GM12872 (cell line): ENCODE measurements at regions not wholly inside any gene's neighbourhood (a gene's known extent, or its start where the extent isn't known, plus 50 kb on each side); places are given as distances from the start of the nearest gene placed in this dataset.

Experiments
- TF ChIP-seq, protein P1 (sequence below): IDR thresholded peaks from 3 replicates; pipeline ENCODE4 v1.5.1; 2011; ENCODE audit warnings: low read depth, mild to moderate bottlenecking, low read length, moderate library complexity; ENCODE audit not compliant: insufficient read depth

DNA sequence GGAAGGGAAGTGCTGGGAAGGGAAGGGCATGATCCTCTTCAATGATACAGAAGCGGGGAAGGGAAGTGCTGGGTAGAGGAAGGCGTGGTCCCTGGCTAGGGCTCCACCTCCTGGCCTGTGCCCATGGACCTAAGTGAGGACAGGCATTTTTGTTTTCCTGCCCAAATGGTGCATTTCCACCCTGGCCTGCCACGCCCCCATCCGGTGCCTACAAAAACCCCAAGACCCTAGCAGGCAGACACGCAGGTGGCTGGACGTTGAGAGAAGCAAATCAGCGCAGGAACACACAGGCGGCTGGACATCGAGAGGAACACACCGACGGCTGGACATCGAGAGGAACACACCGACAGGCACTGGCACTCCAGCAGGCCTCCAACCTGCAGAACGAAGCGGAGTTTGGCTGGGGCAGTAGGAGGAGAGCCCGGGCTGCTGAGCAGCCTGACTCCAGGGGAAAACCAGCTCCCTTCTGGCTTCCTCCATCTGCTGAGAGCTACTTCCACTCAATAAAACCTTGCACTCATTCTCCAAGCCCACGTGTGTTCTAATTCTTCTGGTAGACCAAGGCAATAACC, 628.3 kb downstream of the BUD13 start:
- TF ChIP-seq, protein P1, sequence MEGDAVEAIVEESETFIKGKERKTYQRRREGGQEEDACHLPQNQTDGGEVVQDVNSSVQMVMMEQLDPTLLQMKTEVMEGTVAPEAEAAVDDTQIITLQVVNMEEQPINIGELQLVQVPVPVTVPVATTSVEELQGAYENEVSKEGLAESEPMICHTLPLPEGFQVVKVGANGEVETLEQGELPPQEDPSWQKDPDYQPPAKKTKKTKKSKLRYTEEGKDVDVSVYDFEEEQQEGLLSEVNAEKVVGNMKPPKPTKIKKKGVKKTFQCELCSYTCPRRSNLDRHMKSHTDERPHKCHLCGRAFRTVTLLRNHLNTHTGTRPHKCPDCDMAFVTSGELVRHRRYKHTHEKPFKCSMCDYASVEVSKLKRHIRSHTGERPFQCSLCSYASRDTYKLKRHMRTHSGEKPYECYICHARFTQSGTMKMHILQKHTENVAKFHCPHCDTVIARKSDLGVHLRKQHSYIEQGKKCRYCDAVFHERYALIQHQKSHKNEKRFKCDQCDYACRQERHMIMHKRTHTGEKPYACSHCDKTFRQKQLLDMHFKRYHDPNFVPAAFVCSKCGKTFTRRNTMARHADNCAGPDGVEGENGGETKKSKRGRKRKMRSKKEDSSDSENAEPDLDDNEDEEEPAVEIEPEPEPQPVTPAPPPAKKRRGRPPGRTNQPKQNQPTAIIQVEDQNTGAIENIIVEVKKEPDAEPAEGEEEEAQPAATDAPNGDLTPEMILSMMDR: no peak

DNA sequence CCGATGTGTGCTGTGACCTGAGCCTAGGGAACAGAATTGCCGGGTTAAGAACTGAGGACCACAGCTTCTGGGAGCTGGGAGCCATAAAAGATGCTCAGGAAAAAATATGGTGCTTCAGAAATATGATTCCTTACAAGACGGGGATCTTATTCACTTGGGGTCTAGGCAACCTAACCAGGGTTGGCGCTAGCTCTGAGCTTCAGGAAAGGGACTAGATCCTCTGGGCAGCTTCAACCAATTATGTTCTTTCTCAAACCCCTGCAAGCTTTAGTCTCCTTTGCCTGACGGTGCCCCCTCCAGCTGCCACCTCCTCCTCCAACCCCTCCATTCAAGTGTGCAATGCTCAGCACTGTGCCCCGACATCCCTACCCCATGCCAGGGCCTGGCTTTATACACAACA, 634.1 kb upstream of the CADM1 start:
- TF ChIP-seq, protein P1: no peak

DNA sequence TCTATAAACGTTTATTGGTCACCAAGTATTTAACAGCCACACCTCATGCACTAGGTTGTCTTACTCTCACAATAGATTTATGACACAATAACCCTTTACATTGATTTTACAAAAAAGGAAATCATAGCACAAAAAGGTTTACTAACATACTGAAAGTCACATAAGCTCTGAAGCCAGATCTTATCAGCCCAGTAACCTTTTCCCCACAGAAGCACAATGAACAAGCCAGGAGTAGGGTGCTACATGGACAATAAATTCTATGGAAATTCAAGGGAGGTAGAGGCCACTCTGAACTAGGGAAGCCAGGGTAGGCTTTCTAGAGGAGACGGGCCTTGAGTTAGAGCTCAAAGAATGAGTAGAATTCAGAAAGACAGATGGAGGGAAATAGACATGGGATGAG, 633.5 kb upstream of the CADM1 start:
- TF ChIP-seq, protein P1: no peak

DNA sequence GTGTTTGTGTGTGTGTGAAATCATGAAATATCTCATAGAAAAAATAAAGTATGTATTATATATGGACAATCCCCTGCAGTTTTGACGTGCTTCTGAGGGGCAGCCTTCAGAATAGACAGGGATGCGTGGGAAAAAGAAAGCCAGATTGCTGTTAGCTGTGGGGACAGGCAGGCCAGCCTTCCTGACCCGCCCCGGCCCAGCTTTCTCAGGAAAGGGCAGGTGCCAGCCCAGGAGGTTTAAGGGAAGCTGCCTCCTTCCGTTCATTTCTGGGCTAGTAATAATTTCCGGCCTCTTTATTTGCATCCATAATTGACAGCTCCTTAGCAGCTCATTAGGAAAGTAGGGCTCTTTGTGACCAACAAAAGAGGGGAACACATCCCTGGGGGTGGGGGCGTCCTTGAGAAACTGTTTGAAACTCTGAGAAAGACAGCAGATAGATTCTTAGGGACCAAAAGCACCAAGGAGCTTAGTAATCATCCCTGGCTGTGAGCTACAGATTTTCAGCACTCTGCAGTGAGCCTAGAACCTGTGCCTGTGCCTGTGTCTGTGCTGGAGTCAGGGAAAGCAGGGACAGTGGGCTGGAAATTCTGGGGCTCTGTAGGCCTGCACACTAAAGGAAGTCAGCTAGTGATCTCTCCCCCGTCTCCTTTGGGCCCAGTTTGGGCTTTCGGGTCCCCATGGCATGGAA, 632.9 kb upstream of the CADM1 start:
- TF ChIP-seq, protein P1: no peak

DNA sequence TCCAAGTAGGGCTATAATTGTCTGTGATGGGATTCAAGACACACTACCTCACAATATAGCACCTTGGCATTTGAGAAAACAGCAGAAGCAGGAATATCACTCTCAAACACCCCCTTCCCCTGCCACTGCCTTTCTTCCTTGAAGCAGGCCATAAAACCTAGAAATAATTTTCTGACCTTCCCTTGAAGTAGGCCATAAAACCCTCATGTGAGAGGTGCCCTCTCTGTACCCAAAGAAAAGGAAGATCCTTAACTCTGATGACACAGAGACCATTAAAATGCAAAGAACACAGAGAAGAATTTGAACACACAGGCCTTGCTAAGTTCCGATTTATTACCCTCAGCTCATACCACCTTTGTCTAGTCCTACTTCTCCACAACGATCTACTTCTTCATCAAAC, 631.7 kb upstream of the CADM1 start:
- TF ChIP-seq, protein P1: no peak

DNA sequence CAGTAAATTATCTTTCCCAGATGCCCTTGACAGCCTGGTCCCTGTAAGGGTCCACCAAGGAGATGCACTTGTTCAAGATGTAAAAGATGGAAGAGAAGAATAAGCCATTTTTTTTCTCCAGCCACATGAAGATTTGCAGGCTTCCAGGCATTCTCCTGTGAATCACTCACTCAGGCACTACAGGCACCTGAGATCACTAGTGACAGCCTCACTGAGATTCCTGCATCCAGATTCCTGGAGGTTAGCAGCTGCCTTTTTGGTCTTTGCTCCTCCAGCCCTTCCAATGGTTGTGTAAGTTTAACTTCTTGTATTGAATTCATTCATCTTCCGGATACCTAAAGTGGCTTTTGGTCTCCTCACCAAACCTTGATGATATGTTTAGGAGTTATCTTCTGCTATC, 630.2 kb upstream of the CADM1 start:
- TF ChIP-seq, protein P1: no peak

DNA sequence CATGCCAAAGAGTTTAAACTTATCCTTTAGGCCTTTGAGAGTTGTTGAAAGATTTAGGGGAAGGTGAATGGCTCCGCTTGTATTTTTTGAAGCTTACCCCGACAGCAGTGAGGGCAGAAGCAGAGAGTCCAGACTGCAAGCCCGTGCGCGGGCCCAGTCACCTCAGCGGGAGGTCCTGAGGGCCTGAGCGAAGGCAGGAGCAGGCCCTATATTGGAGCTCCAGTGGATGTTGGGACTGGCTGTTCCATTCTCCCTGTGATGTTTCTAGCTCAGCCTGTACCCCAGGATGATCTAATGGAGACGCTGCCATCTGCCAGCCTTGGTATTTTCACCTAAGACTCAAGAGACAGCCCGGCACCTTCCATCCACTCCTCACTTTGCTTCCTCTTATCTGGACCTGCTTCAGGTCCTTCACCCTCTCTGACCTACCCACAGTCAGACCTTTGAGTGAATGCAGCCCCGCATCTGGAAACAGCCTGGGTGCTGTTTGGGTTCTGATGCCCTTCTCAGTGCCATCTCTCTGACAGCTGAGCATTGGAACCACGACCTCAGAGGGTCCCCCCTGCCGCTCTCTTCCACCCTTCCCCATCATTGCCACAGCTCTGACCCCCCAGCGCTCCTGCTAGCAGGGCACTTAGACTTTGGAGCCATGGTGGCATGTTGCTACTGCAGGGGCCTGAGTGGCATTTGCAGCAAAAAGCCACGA, 628.2 kb upstream of the CADM1 start:
- TF ChIP-seq, protein P1: no peak
